IPS-18a (cell line): ENCODE measurements at regions not wholly inside any gene's neighbourhood (a gene's known extent, or its start where the extent isn't known, plus 50 kb on each side); places are given as distances from the start of the nearest gene placed in this dataset.

ENCODE experiments used
- H3K27ac ChIP-seq: one replicate; pipeline ENCODE4 v1.5.1; 2013; ENCODE audit warnings: low read length
- H3K27me3 ChIP-seq: one replicate; pipeline ENCODE4 v1.6.1; 2013; ENCODE audit warnings: mild to moderate bottlenecking, low read length; ENCODE audit not compliant: control insufficient read depth, insufficient read depth
- H3K36me3 ChIP-seq: one replicate; pipeline ENCODE4 v1.6.1; 2013; ENCODE audit warnings: low read depth, low read length; ENCODE audit not compliant: control insufficient read depth
- H3K4me1 ChIP-seq: one replicate; pipeline ENCODE4 v1.6.1; 2013; ENCODE audit warnings: low read depth, low read length; ENCODE audit not compliant: control insufficient read depth
- H3K4me3 ChIP-seq: one replicate; pipeline ENCODE4 v1.5.1; 2013; ENCODE audit warnings: low read length
- H3K9ac ChIP-seq: one replicate; pipeline ENCODE4 v1.6.1; 2013; ENCODE audit warnings: mild to moderate bottlenecking, low read length, moderate library complexity
- H3K9me3 ChIP-seq: one replicate; pipeline ENCODE4 v1.6.1; 2013; ENCODE audit warnings: low read depth, low read length; ENCODE audit not compliant: control insufficient read depth

DNA sequence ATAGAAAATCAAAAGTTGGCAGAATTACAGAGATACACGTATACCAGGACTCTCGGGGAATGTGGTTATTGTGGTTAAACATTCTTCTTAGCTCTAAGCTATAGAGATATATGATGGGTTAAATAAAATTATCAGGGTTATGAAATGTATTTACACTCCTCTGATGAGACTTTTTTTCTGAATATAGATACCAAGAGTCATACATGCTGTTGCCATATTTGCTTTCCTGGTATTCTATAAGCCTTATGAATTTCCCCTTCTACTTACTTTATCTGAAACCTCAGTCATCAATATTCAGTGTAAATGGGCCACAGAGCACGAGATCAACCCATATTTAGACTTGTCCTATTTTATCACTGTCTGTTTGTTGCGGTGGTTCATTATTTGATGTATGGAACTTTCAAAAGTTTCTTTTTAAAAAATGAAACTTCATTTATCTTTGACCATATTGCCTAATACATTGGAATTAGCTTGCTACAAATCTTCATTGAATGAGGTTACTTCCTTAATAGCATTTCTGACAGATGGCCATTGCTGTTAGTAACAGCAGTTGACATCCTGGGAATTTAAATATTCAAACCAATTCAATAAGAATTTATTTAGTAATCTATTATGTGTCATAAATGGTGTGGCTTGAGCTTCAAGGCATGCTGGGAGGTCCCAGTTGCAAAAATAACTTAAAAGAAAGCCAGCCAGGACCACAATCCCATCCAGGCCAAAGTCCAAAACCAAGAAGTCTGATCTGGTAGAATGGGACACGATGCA lies 393.5 kb downstream of the PCNX1 start:
- Histone ChIP-seq H3K9ac (no peak overlapping the region), H3K4me1 (no peaks in the 10 kb centered on the region), H3K27ac (no peak overlapping the region), H3K36me3 (no peaks in the 10 kb centered on the region), H3K27me3 (no peaks in the 10 kb centered on the region), H3K4me3 (no peak overlapping the region), H3K9me3 (no peaks in the 10 kb centered on the region)

DNA sequence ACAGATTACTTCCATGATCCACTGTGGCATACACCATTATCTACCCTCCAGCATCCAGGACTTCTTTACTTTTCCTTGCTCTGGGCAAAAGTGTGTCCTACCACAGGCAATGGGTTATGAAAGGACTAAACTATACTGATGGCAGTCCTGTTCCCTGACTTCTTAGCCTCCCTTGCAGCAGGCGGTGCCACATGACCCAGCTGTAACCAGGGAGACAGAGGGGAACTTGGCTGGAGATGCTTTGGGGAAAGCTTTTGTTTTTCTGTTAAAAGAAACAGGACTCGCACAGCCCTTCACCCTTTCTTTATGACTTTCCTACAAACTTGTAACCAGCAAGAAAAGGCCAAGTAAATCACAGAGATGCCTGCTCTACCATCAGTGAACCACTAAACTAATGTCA lies 394.4 kb downstream of the PCNX1 start:
- H3K36me3 ChIP-seq, result no peaks in the 10 kb centered on the region
- no peaks in the 10 kb centered on the region for H3K27me3 ChIP-seq
- no peaks in the 10 kb centered on the region for H3K9me3 ChIP-seq
- no peak overlapping the region for H3K4me3 ChIP-seq
- no peaks in the 10 kb centered on the region for H3K4me1 ChIP-seq
- no peak overlapping the region for H3K9ac ChIP-seq
- no peak overlapping the region for H3K27ac ChIP-seq

DNA sequence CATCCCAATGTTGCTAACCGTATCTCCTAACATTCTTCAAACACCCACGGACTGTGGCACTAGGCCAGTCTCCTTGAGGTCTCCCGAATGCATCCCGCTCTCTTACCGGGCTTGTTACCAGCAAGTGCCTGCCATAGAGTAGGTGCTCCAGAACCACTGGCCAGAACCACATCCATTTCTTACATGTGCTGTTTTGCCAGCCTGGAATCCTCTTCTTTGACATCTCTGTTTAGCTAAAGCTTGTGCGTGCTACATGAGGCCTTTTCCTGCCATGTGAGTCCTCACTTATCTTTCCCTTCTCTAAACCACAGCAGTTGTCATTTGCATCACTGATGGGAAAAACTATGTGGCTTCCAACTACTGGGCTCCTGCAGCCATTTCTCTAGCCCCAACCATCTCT lies 397.4 kb downstream of the PCNX1 start:
- no peaks in the 10 kb centered on the region for H3K4me1 ChIP-seq
- no peak overlapping the region for H3K4me3 ChIP-seq
- H3K36me3 ChIP-seq, result no peaks in the 10 kb centered on the region
- no peaks in the 10 kb centered on the region for H3K9me3 ChIP-seq
- H3K9ac ChIP-seq, result no peak overlapping the region
- no peaks in the 10 kb centered on the region for H3K27me3 ChIP-seq
- H3K27ac ChIP-seq, result no peak overlapping the region

DNA sequence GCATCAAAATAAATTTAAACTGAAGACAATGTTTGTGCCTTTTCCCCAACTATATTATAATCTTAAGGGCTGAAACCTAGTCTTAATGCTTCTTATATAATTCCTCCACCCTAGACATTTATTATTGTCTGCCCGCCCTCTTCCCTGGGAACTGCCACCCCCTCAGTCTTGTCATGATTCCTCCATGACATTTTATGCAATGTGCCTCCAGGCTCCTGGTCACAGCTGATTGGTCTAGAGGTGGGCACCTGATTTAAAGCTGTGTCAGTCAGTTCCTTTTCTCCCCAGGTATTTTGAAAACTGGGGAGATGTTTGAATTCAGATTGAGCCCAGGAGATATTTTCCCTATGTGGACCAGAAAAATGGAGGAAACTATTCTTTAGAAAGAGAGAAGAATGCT lies 401.4 kb downstream of the PCNX1 start:
- Histone ChIP-seq H3K36me3 (no peaks in the 10 kb centered on the region), H3K4me1 (no peaks in the 10 kb centered on the region), H3K27ac (no peak overlapping the region), H3K4me3 (no peak overlapping the region), H3K9me3 (no peaks in the 10 kb centered on the region), H3K27me3 (no peaks in the 10 kb centered on the region), H3K9ac (no peak overlapping the region)

DNA sequence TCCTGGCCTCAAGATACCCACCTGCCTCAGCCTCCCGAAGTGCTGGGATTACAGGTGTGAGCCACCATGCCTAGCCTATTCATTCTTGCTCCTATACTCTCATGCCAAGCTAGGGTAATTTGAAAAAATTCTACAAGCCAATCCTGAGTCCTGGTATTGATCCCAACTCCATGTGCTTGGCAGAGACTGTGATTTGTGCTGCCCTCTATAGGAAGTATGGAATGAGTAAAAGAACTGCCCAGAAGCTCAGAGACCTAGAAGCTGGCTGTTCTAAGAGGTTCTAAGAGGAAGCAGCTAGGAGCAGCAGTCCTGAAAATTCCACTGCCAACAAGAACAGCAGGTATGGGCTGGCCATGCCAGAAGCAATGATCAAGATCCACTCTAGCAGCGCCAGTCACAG lies 402.5 kb downstream of the PCNX1 start:
- no peaks in the 10 kb centered on the region for H3K27me3 ChIP-seq

DNA sequence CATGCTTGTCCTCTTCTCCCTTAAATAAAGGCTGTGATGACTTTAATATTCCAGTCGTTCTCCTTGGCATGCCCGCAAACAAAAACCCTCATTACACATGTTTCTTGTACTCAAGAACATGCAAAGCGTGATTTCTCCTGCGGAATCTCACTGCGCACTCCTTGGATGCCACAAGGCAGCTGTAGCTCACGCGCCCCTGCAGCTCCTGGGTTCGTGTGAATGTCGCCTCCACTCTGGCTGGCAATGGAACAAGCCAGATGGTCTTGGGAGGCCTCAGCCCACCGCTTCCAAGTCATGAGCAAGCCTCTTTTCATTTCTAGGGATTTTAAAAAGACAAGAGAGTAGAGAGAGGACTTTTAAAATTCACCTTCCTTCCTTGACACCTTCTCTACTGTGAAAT lies 403.8 kb downstream of the PCNX1 start:
- Histone ChIP-seq H3K27me3 (no peaks in the 10 kb centered on the region), H3K27ac (no peak overlapping the region), H3K9me3 (no peaks in the 10 kb centered on the region), H3K4me3 (no peak overlapping the region), H3K9ac (no peak overlapping the region), H3K4me1 (no peaks in the 10 kb centered on the region), H3K36me3 (no peaks in the 10 kb centered on the region)

More for the DNA sequence above, 402.5 kb downstream of the PCNX1 start:
- H3K27ac ChIP-seq, result no peak overlapping the region
- H3K9ac ChIP-seq, result no peak overlapping the region
- no peak overlapping the region for H3K4me3 ChIP-seq
- no peaks in the 10 kb centered on the region for H3K9me3 ChIP-seq
- H3K36me3 ChIP-seq, result no peaks in the 10 kb centered on the region
- no peaks in the 10 kb centered on the region for H3K4me1 ChIP-seq

DNA sequence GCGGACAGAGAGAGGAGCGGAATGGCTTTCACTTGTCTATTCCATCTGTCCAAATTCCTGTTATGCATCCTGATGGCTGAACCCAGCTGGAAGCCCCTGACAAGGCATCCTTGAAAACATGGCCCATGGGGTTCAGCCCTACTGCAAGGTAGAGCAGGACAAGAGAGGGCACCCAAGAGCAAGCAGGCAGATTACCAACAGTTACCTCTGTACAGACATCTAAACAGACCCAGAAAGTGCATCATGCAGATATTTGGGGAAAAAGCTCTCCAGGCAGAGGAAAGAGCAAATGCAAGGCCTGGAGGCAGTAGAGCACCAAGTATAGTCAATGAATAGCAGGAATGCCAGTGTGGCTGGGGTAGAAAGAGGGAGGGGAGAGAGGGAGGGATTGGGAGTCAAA lies 407.5 kb downstream of the PCNX1 start:
- no peak overlapping the region for H3K9ac ChIP-seq
- peaks cover 4% of the 10 kb centered on the region for H3K4me1 ChIP-seq
- H3K27me3 ChIP-seq, result no peaks in the 10 kb centered on the region
- no peak overlapping the region for H3K27ac ChIP-seq
- H3K9me3 ChIP-seq, result no peaks in the 10 kb centered on the region
- H3K4me3 ChIP-seq, result no peak overlapping the region
- no peaks in the 10 kb centered on the region for H3K36me3 ChIP-seq

DNA sequence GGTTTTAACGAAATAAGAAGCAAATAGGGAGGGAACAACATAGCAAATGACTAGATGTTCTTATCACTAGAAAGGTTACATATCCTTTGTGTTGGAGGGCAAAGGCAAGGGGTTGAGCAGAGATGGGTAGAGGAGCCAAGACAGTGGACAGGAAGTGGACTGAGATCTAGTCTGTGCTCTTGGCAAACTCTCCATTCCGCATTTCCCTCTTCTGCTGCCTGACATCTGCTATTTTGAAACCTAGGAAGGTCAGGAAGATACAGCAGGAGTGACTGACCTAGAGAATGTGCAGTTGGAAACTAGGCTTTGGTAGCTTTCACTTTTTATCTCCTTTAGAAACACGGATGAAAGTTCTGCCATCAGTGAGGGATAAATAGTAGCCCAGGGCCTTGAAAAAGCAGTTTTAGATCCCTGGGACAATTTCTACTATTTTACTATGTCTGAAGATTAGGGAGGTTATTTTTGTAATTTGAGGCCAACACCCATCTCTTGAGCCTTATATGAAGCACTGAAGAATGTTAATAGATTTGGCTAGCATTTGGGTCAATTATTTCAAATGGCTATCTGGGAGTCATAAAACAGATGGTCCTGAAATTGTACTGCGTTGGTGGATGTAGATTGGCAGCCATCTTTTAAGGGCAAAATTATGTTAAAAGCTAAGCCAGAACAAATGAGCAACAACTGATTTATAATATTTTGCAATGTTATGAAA lies 410.3 kb downstream of the PCNX1 start:
- H3K36me3 ChIP-seq, result no peaks in the 10 kb centered on the region

DNA sequence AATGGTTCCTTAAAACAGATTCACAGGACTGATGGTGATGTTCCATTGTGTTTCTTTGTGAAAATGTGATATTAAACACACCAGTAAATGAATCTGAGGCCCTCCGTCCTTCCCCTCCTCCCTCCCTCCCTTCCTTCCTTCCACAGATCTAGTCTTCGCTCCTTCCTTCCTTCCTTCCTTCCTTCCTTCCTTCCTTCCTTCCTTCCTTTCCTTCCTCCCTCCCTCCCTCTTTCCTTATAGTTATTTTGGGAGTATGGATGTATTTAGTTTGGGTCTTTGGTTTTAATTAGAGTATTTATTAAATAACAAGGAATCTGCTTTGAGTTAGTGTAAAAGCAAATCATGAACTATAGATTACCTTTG lies 410.8 kb downstream of the PCNX1 start:
- no peak overlapping the region for H3K27ac ChIP-seq
- no peak overlapping the region for H3K9ac ChIP-seq
- no peaks in the 10 kb centered on the region for H3K36me3 ChIP-seq
- H3K4me3 ChIP-seq, result no peak overlapping the region
- H3K4me1 ChIP-seq, result peaks cover 11% of the 10 kb centered on the region
- H3K27me3 ChIP-seq, result no peaks in the 10 kb centered on the region
- H3K9me3 ChIP-seq, result no peaks in the 10 kb centered on the region

More for the DNA sequence above, 410.3 kb downstream of the PCNX1 start:
- H3K9ac ChIP-seq, result no peak overlapping the region
- no peaks in the 10 kb centered on the region for H3K27me3 ChIP-seq
- H3K9me3 ChIP-seq, result no peaks in the 10 kb centered on the region
- peaks cover 6% of the 10 kb centered on the region for H3K4me1 ChIP-seq
- H3K4me3 ChIP-seq, result no peak overlapping the region
- no peak overlapping the region for H3K27ac ChIP-seq

DNA sequence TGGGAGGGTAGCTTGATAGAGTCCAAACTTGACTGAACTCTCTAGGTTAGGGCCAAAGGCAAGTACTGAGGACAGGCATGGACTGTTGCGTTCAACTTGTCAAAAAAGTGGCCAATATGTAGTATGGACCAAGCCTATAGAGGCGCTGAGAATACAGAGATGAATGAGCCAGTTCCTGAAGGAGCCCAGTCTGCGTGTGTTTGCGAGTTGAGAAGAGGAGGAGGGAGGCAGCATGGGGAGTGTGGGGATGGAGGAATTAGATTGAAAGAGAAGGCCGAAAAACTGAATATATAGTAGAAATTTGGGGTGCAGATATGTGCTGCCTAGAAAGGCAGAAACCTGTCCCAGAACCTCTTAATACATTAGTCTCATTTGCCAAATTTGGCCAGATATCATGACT lies 412.4 kb downstream of the PCNX1 start:
- peak overlapping the region; percentile 94 for H3K4me3 ChIP-seq
- H3K36me3 ChIP-seq, result no peaks in the 10 kb centered on the region
- no peaks in the 10 kb centered on the region for H3K9me3 ChIP-seq
- no peak overlapping the region for H3K27ac ChIP-seq
- peaks cover 18% of the 10 kb centered on the region for H3K4me1 ChIP-seq
- peak overlapping the region; percentile 89 for H3K9ac ChIP-seq
- no peaks in the 10 kb centered on the region for H3K27me3 ChIP-seq

DNA sequence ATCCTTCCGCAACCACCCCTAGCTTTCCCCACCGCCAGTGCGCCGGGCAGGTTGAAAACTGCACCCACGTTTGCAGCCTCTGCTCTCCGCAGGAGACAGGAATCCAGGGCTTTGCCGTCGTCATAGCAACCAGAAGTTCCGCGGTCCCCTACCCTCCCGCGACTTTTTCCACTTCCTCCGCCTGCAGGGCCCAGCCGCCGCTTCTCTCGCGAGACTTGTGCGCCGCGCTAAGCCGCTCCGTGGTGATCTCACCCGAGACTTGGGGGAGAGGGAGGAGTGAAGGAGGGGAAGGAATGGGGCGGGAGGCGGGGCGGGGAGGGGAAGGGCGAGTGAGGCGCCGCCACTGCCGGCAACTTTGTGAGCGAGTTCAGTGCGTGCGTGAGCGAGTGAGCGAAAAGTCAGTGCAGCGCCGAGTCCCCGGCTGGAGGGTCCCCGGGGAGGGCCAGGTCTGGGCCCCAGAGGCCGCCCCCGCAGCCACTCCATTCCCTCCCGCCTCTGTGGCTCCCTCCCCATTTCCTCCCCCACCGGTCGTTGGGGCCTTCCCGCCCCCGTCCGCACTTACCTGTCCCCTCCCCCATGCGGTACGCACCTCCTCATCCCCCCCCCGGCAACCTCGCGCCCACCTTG lies 413.0 kb downstream of the PCNX1 start, which contains the start of gene SIPA1L1:
SIPA1L1 (plus strand) TSS at position 370 of the 627 bp plus-strand sequence.
- Histone ChIP-seq H3K4me3 (peak within 1 kb of the TSS; percentile 94), H3K36me3 (no peaks in the 10 kb centered on the region), H3K9ac (peak within 1 kb of the TSS; percentile 89), H3K9me3 (no peaks in the 10 kb centered on the region), H3K27me3 (no peaks in the 10 kb centered on the region), H3K27ac (peak within 1 kb of the TSS; percentile 72), H3K4me1 (peaks cover 24% of the 10 kb centered on the region)
